GM21723 (cell line): ENCODE measurements at regions not wholly inside any gene's neighbourhood (a gene's known extent, or its start where the extent isn't known, plus 50 kb on each side); places are given as distances from the start of the nearest gene placed in this dataset.
"Not testable (repeated sequence)": the region's sequence is repeated elsewhere in the genome, so short reads cannot be mapped to it uniquely, and the experiment has no call there.

Source experiments
- ATAC-seq: cut with Tn5 transposase; IDR thresholded peaks from one replicate; pipeline ENCODE4 v1.9.1; 2021; ENCODE audit warnings: mild to moderate bottlenecking, moderate library complexity; ENCODE audit not compliant: unreplicated experiment

DNA sequence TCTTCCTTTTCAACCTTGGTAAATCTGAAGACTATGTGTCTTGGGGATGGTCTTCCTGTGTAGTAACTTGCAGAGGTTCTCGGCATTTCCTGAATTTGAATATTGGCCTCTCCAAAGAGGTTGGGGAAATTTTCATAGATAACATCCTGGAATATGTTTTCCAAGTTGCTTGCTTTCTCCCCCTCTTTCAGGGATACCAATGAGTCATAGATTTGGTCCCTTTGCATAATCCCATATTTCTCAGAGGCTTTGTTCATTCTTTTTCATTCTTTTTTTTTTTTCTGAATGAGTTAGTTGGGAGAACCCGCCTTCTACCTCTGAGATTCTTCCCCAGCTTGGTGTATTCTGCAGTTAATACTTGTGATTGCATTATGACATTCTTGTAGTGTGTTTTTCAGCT, 549.2 kb upstream of the AMOT start:
- no peak for ATAC-seq

DNA sequence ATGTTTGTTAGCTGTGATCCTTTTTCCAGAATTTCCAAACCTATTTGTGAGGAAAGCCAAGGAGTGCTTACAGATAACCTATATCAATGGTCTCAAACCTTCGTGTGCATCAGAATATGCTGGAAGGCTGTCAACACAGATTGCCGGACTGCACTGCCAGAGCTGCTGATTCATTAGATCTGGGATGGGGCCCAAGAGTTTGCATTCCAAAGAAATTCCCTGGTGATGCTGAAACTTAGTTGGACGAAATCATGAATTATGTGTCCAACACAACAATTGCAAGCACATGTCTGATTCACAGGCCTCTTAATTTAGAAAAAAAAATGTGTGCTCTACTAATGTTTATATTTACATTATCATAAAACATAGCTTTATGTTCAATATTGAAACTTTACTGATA, 544.0 kb upstream of the AMOT start:
- no peak for ATAC-seq

- ATAC-seq, result not testable (repeated sequence)
These were observed 532.8 kb upstream of the AMOT start for GRCh38 chrX:113373421-113373820.

GRCh38 chrX:113370006-113370405, 529.4 kb upstream of the AMOT start:
- ATAC-seq, result no peak

DNA sequence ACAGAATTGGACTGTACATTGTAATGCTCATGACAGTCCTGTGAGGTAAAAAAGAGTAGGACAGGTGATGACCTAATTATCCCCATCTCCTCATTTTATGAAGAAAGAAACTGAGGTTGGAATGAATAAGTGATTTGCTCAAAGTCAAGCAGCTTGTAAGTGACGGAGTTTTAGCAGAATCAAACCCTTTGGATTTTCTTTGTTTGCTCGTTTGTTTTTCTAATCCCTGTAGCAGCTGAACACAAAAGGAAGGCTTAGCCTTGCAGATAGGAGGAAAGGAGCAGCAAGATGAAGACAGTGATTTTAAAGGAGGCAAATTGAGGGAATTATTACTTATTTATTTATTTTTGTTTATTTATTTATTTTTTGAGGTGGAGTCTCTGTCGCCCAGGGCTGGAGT, 528.4 kb upstream of the AMOT start:
- ATAC-seq, result no peak

- ATAC-seq, result no peak
These were observed 512.5 kb upstream of the AMOT start for GRCh38 chrX:113353134-113353533.

GRCh38 chrX:113330416-113330815, 489.8 kb upstream of the AMOT start:
- no peak for ATAC-seq

GRCh38 chrX:113315927-113316326, 475.3 kb upstream of the AMOT start:
- no peak for ATAC-seq

GRCh38 chrX:113305496-113305895, 464.9 kb upstream of the AMOT start:
- ATAC-seq, result no peak

GRCh38 chrX:113300580-113300979, 459.9 kb upstream of the AMOT start:
- no peak for ATAC-seq

DNA sequence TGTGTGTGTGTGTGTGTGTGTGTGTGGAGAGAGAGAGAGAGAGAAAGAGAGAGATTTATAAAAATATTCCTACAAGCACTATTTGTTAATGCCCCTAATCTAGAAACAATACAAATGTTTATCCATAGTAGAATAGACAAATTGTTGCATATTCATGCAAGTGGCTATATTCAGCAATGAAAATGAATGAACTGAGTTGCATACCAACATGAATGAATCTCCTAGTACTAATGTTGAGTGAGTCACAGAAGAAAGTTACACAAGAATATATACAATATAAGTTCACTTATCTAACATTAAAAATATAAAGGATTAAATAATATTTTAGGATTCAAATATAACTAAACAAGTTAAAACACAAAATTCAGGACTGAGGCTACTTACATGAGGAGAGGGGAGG, 456.8 kb upstream of the AMOT start:
- no peak for ATAC-seq

GRCh38 chrX:113289503-113289902, 448.9 kb upstream of the AMOT start:
- no peak for ATAC-seq

DNA sequence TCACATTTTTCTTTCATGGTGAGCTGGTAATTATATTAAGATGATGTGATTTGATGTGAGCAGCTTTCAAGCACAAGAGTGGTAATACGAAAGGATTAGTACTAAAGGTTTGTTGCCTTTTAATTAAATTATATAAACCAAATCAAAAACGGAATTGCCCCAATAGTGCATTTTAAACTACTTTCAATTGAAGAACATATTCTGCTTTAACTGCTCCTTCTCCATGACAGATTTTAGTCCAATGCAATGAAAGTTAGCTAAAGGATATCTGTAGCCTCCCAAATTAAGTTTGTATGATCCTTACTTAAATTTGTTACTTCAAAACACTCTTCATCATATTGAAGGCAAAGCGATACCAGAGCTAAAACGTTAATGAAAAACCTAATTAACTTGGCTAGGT, 447.1 kb upstream of the AMOT start:
- no peak for ATAC-seq

DNA sequence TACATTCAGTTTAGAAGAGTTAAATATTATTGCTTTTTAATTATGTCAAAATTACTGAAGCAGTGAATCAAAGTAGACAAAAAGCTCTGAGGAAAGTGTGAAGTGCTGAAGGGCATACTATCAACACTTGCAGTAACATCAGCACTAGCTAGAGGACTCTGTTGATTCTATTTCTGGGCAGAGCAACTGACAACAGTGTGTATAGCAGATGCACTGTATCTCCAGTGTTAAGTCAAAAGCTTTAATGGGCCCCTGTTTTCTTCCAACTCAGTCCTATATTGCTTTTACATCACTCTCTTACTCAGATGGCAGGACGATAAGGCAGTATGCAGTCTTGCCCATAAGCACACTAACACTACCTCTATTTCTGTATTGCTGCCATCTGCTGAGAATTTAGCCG, 435.2 kb upstream of the AMOT start:
- ATAC-seq, result no peak

DNA sequence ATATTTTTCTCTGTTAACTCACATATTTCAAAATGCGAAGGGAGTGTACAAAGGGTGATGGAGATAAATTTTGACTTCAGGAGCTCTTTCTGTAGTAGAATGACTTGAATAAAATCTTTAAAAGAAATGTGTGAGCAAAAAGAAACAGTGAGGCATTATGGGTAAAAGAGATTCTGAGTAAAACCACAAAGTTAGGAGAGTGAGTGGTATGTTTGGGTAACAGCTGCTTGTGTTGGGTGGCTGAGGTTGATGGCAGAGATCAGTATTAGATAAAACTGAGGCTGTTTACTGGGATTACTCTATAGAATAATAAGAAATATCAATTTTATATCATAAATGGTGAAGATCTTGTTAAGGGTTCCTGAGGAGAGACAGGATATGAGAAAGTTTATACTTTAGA, 434.2 kb upstream of the AMOT start:
- no peak for ATAC-seq

GRCh38 chrX:113274345-113274744, 433.7 kb upstream of the AMOT start:
- ATAC-seq, result no peak

DNA sequence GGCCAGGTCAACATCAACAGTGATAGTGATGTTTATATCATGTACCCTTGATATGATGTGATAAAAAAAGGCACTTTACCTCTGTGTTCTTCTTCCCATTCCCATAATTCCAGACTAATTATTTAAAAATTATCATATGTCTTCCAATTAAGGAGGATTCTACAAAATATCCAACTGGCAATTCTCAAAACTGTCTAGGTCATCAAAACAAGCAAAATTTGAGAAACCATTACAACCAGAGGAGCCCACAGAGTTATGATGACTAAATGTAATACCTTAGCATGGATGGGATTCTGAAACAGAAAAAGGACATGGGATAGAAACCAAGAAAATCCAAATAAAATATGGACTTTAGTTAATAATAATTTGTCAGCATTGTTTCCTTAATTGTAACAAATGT, 428.6 kb upstream of the AMOT start:
- no peak for ATAC-seq

DNA sequence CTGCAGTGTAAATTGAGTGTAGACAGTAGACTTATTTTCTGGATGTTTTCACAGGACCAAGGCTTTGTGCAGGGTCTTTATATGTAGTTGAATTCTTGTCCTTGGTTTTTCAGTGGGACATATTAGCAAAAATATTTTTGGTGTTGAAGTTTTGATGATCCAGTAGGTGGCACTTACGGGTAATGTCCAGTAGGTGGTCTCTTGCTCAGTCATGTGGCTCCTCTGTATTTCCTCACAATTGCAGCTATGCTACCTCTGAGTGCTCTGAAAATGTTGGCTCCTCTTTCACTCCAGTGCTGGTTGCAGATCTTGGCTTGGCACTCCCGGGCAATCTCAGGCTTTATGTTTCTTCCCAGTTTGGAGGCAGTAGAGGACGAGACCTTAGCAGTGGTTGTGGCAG, 419.8 kb upstream of the AMOT start:
- no peak for ATAC-seq

DNA sequence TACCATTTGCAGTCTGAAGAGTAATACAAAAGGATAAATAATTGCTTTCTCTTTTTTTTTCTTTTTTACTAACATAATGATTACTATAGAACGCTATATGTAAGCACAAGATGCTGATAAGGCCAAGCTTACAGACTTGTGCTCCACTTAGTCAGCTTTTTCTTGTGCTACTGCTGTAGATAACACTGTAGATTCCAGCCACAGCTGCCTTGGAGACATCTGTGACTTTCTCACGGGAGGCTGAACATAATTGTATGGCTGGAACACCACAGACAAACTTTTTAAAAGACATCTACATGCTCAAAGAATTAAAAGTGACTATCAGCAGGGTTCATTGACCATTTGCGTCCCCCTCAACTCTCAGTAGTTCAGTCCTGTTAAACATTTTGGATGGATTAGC, 381.7 kb upstream of the AMOT start:
- ATAC-seq, result no peak

DNA sequence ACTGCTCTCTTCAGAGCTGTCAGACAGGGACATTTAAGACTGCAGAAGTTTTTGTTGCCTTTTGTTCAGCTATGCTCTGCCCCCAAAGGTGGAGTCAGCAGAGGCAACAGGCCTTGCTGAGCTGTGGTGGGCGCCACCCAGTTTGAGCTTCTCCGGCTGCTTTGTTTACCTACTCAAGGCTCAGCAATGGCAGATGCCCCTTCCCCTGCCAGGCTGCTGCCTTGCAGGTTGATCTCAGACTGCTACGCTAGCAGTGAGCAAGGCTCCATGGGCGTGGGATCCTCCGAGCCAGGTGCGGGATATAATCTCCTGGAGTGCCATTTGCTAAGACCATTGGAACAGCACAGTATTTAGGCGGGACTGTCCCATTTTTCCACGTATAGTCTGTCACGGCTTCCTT, 371.4 kb upstream of the AMOT start:
- ATAC-seq, result no peak

DNA sequence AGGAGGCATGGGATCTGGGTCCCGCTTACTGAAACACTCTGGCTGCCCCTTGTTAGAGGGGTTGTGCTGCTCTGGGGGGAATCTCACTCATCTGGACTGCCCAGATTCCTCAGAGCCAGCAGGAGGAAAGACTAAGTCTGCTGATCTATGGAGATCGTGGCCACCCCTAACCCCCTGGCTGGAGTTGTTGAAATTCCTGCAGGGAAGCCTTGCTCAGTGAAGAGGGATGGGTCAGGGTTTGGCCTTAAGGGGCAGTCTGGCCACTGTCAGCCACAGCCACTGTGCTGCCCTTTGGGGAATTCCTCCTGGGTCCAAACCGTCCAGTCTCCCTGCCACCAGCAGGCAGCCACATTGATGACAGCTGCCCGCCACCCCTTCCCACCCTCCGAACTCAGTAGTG, 362.0 kb upstream of the AMOT start:
- no peak for ATAC-seq

DNA sequence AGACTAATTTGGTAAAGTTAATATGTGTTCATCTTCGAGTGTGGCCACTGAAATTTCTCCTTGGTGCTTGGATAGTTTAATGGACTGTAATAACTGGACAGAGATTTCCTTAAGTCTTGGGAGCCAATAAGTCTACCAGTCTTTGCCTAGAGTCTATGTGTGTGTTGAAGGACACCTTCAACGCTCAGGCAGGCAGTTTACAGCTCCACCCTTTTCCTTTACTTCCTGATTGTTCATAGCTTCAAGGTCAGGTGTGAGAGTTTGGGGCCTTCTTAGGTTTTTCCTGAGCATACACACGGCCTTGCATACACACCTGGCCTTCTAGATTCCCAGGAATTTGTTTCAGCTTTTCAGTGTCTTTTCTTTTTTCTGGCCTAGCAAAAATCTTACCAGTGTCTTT, 355.3 kb upstream of the AMOT start:
- ATAC-seq, result no peak

DNA sequence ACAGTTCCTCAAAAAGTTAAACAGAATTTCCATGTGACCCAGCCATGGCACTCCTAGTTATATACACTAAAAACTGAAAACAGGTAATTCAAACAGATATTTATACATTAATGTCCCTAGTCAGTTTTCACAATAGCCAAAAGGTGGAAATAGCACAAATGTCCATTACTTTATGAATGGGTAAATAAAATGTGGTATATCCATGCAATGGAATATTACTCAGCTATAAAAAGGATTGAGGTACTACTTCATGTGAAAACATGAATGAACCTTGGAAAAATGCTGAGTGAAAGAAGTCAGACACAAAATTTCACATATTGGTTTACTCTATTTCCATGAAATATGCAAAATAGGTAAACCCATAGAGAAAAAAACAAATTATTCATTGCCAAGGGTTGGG, 351.8 kb upstream of the AMOT start:
- ATAC-seq, result no peak

DNA sequence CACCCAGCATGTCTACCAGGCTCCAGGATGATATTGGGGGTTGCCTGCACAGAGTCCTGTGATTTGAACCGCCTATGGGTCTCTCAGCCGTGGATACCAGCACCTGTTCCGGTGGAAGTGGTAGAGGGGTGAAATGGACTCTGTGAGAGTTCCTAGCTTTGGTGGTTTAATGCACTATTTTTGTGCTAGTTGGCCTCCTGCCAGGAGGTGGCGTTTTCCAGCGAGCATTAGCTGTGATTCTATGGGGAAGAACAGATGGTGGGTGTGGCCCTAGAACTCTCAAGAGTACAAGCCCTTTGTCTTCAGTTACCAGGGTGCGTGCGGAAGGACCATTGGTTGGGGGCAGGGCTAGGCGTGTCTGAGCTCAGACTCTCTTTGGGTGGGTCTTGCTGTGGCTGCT, 316.9 kb upstream of the AMOT start:
- no peak for ATAC-seq
